OCI-M1 (cell line): ENCODE measurements at regions not wholly inside any gene's neighbourhood (a gene's known extent, or its start where the extent isn't known, plus 50 kb on each side); places are given as distances from the start of the nearest gene placed in this dataset.
"Not testable (repeated sequence)": the region's sequence is repeated elsewhere in the genome, so short reads cannot be mapped to it uniquely, and the experiment has no call there.

Experiments
- DNase-seq: peaks from one replicate; lab custom pipeline; 2025; lab: John Stamatoyannopoulos, UW

GRCh38 chr6:150767571-150768018, 97.9 kb upstream of the MTHFD1L start:
- DNase-seq: peak; percentile 33

DNA sequence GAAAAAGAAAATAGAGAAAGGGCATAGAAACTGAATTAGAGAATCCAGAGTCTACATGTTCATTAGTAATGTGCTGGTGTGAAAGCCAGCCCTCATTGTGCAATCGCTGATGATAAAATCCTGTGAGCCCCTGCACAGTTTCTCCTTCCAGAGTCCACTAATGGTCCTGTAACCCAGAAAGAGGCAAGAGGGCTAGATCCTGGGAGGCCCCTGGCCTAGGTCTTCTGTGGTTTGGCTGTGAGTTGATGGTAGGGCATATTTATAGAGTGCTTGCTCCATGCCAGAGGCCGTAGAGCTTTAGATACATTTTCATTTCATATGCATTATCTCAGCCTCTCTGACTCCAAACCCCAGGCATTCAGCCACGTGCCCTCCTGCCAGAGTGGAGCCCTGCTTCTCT, 94.9 kb upstream of the MTHFD1L start:
- no peak for DNase-seq

- DNase-seq: no peak
Measured at GRCh38 chr6:150773969-150774368, 91.5 kb upstream of the MTHFD1L start.

- no peak for DNase-seq
Measured at GRCh38 chr6:150775415-150776203, 89.9 kb upstream of the MTHFD1L start.

- no peak for DNase-seq
Measured at GRCh38 chr6:150777736-150778135, 87.8 kb upstream of the MTHFD1L start.

GRCh38 chr6:150783813-150784212, 81.7 kb upstream of the MTHFD1L start:
- no peak for DNase-seq

DNA sequence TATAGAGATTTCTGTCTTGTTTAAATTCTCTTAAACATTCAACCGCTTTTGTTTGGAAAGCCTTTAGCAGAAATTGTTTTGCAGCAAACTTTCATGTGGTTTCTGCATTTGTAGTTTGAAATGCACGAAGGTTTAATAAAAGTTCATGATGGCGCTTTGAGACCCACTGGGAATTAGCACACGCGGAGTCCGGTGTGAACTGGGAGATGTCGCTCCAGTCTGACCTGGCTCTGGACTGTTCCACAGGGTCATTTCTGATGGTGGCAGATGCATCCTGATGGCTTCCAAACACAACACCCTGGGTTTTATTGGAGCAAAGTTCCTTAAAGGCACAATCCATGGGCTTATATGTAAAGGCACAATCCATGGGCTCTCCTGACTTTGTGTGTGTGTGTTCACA, 78.1 kb upstream of the MTHFD1L start:
- no peak for DNase-seq

DNA sequence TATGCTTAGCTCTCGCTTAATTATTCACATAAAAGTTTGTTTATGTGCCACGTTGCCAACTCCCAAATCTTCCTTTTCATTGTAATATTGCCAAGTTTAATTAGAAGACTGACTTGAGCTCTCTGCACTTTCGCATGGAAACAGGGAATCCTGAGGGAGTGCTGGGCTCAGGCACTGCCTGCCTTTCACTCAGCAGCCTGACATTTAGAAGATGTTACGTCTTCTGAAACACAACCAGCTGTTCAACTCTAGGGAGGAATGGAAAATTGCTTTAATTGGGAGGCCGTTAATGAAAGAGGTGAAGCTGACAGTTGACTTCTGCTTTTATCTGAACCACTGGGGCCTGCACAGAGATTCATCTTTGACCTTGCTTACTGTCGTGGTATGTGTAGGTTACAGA, 77.4 kb upstream of the MTHFD1L start:
- DNase-seq: no peak

DNA sequence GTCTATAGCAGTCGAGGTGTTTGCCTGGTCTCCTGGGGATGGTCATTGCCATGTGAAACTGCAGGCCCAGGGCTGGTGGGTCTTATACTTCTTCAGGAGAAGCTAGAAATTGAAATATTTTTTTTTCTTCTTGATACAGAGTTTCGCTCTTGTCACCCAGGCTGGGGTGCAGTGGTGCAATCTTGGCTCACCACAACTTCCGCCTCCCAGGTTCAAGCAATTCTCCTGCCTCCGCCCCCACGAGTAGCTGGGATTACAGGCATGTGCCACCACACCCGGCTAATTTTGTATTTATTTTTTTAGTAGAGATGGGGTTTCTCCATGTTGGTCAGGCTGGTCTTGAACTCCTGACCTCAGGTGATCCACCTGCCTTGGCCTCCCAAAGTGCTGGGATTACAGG, 75.6 kb upstream of the MTHFD1L start:
- not testable (repeated sequence) for DNase-seq

DNA sequence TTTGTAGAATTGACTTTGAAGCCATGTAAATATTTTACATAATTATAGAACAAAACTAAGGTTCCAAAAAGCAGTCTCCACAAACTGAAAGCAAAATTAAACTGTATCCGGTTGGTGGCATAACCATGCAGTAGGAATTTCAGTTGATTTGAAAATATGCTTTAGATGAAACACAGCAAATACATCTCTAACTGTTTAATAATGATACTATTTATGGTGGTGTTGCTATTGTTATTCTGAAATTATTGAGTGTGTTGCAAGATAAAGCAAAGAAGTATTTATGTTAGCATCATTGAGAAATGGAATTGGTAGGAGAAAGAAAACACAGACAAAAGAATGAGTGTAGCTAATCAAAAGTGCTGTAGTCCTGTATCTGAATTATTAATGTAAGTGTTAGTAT, 73.8 kb upstream of the MTHFD1L start:
- no peak for DNase-seq

DNA sequence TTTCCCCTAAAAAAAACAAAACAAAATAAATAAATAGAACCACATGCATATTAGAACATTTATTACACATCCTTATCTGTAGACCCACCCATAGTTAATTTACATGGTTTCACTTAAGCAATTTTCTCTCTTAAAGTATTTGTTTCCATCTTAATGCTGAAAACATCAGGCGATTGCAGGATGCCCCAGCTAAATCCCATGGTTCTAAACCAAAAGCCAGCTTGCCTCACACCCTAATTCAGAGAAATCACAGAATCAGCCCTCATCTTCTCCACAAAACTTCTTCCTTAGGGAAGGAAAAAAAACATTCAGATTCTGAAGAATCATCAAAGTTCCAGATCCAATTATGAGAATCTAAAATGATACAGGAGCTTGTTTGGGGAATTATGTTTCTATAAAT, 67.6 kb upstream of the MTHFD1L start:
- no peak for DNase-seq

GRCh38 chr6:150799276-150799805, 66.2 kb upstream of the MTHFD1L start:
- no peak for DNase-seq

GRCh38 chr6:150800674-150801314, 64.7 kb upstream of the MTHFD1L start:
- DNase-seq: no peak

DNA sequence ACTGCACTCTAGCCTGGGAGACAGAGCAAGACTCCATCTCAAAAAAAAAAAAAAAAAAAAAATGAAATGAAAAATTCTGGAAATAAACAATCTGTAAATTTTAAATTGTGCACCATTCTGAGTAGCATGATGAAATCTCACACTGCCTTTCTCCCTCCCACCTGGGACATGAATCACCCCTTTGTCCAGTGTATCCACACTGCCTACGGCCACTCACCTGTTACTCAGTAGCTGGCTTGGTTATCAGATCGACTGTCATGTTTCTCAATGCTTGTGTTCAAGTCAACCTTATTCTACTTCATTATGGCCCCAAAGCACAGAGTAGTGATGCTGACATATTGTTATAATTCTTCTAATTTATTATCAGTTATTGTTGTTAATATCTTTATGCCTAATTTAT, 58.7 kb upstream of the MTHFD1L start:
- DNase-seq: no peak

- DNase-seq: no peak
Measured at GRCh38 chr6:150813319-150813992, 52.0 kb upstream of the MTHFD1L start.

- DNase-seq: no peak
Measured at GRCh38 chr6:150813993-150814359, 51.5 kb upstream of the MTHFD1L start.
